ENCODE measurements at regions not wholly inside any gene's neighbourhood (a gene's known extent, or its start where the extent isn't known, plus 50 kb on each side); places are given as distances from the start of the nearest gene placed in this dataset.

DNA sequence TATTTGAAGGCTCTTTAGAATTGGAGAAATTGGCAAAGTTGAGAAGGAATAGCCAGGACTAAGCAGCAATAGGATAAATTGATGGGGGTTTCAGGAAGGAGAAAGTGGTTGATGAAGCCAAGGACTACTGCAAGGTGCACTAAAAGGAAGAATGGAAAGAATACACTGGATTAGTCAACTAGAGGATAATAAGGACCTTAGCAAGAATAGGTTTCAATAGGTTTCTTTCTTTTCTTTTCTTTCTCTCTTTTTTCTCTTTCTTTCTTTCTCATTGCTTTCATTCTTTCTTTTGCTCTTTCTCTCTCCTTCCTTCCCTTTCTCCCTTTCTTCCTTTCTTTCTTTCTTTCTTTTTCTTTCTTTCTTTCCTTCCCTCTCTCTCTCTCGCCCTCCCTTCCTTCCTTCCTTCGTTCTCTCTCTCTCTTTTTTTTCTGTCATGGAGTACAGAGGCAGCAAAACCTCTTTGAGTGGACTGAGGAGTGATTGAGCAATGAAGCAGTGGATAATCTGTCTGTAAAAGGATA is 234.4 kb upstream of the TMC3 start:
- Histone ChIP-seq H3K9me3 (no peaks in the 10 kb centered on the region; the same call in 2 of the 3 replicates), H3K27ac (no peak overlapping the region), H3K4me2 (no peak overlapping the region), H3K4me3 (no peak overlapping the region), H3K4me1 (no peaks in the 10 kb centered on the region)
- 3% methylated on average over 2 of the region's 2 CpGs for WGBS (ENCODE audit: missing lambda C conversion rate)
- no peak for FAIRE-seq
- no peak for ATAC-seq
- POLR2A ChIA-PET = no interaction called here
- DNase-seq (ENCODE audit: low read depth in 1 of 2, low spot score in 1 of 2) = no peak
- CTCF ChIA-PET = no interaction called here
- TF ChIP-seq ZFP36 (IDR thresholded peaks at IDR 0.05; ENCODE audit: borderline replicate concordance, partially characterized antibody) (no peak), NR3C1 (IDR thresholded peaks at IDR 0.05) (no peak)

DNA sequence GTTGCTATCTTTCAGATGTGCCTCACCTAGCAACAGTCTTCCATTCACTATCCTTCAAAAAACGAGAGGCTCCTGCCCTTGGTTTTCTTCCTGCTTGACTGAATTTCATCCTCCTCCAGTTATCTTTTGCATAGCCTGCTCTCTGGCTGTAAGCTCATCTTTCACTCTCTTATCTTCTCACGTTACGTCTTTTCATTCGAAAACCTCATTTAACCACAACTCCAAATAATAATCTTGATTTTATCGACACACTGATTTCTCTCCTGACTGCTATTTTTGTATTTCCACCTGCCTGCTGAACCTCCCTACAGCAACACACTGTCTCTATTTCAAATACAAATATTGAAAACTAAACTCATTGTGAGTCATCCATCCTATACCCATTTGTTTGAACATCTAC is 230.7 kb upstream of the TMC3 start:
- FAIRE-seq = no peak
- H3K4me1 ChIP-seq = no peaks in the 10 kb centered on the region
- ChIA-PET CTCF (no interaction called here), POLR2A (no interaction called here)
- no peak for DNase-seq (ENCODE audit: low read depth in 1 of 2, low spot score in 1 of 2)
- WGBS (ENCODE audit: missing lambda C conversion rate) = 37% methylated on average over 5 of the region's 5 CpGs
- H3K27ac ChIP-seq = no peak overlapping the region
- TF ChIP-seq JUN (IDR thresholded peaks at IDR 0.05) (no peak), RCOR1 (IDR thresholded peaks at IDR 0.05; ENCODE audit: low read depth, low read length) (no peak), ZNF302 (CRISPR knock-in tag; IDR thresholded peaks at IDR 0.05) (no peak), HOXB5 (CRISPR knock-in tag; IDR thresholded peaks at IDR 0.05) (no peak), CHD4 (IDR thresholded peaks at IDR 0.05; ENCODE audit: borderline replicate concordance) (no peak), POLR2A (IDR thresholded peaks at IDR 0.05; ENCODE audit: low read length) (no peak), MAX (IDR thresholded peaks at IDR 0.05) (no peak), RARB (CRISPR knock-in tag; IDR thresholded peaks at IDR 0.05) (no peak), HMGXB4 (CRISPR knock-in tag; IDR thresholded peaks at IDR 0.05; ENCODE audit: borderline replicate concordance) (no peak), KDM1A (IDR thresholded peaks at IDR 0.05; ENCODE audit: low read depth) (no peak), CBX2 (IDR thresholded peaks at IDR 0.05; ENCODE audit: borderline replicate concordance, low read depth) (no peak), CBX8 (IDR thresholded peaks at IDR 0.05) (no peak), RNF2 (IDR thresholded peaks at IDR 0.05; ENCODE audit: borderline replicate concordance, low read depth) (no peak), RFX5 (IDR thresholded peaks at IDR 0.05) (no peak), RAD21 (conservative IDR thresholded peaks at IDR 0.05 in 1 of 2, IDR thresholded peaks at IDR 0.05 in 1 of 2) (no peak)
- H3K4me3 ChIP-seq = no peak overlapping the region
- H3K4me2 ChIP-seq = no peak overlapping the region
- no peak for ATAC-seq
- no peaks in the 10 kb centered on the region; the same call in 1 of the 3 replicates for H3K9me3 ChIP-seq

GRCh38 chr15:81596159-81596865 is 222.3 kb upstream of the TMC3 start:
- ChIA-PET CTCF (no interaction called here), POLR2A (no interaction called here)
- Histone ChIP-seq H3K4me2 (no peak overlapping the region), H3K27ac (no peak overlapping the region), H3K9me3 (peaks cover 5% of the 10 kb centered on the region; the same call in 2 of the 3 replicates), H3K4me3 (no peak overlapping the region), H3K4me1 (no peaks in the 10 kb centered on the region)
- TF ChIP-seq FOXS1 (CRISPR knock-in tag; IDR thresholded peaks at IDR 0.05) (no peak), JUNB (IDR thresholded peaks at IDR 0.05) (no peak), MAZ (IDR thresholded peaks at IDR 0.05; ENCODE audit: borderline replicate concordance, low read depth, low read length) (no peak), ZC3H11A (IDR thresholded peaks at IDR 0.05) (no peak), CTCF (IDR thresholded peaks at IDR 0.05) (no peak), KDM5A (IDR thresholded peaks at IDR 0.05) (no peak)
- FAIRE-seq (no peak), DNase-seq (ENCODE audit: low read depth in 1 of 2, low spot score in 1 of 2) (no peak), ATAC-seq (no peak)
- WGBS (ENCODE audit: missing lambda C conversion rate) = 10% methylated on average over 6 of the region's 6 CpGs

Data from A549 (cell line).